ENCODE measurements at regions not wholly inside any gene's neighbourhood (a gene's known extent, or its start where the extent isn't known, plus 50 kb on each side); places are given as distances from the start of the nearest gene placed in this dataset.

DNA sequence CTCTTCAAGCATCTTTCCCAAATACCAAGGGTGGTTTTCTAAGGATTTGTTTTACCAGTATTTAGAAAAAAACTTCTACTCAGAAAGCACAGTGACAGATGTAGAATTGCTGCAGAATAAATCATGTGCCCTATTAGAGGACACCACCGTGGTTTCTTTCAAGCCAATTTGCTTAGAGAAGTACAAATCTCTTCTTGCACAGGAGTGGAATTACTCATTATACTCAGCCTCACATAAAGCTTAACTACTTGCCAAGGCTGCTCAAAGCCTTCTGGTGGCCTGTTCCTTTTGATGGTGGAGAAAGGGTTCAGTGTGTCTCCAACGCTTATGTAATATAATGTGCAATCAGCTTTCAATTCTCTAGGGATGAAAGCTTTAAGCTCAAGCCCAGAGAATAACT, 66.5 kb upstream of the CTNNA2 start:
- TF ChIP-seq, protein P1, sequence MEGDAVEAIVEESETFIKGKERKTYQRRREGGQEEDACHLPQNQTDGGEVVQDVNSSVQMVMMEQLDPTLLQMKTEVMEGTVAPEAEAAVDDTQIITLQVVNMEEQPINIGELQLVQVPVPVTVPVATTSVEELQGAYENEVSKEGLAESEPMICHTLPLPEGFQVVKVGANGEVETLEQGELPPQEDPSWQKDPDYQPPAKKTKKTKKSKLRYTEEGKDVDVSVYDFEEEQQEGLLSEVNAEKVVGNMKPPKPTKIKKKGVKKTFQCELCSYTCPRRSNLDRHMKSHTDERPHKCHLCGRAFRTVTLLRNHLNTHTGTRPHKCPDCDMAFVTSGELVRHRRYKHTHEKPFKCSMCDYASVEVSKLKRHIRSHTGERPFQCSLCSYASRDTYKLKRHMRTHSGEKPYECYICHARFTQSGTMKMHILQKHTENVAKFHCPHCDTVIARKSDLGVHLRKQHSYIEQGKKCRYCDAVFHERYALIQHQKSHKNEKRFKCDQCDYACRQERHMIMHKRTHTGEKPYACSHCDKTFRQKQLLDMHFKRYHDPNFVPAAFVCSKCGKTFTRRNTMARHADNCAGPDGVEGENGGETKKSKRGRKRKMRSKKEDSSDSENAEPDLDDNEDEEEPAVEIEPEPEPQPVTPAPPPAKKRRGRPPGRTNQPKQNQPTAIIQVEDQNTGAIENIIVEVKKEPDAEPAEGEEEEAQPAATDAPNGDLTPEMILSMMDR (conservative IDR thresholded peaks at IDR 0.05; ENCODE audit: low read length) = no peak
- H3K4me1 ChIP-seq (ENCODE audit: insufficient read depth, low read length, poor library complexity, severe bottlenecking) = no peaks in the 10 kb centered on the region

DNA sequence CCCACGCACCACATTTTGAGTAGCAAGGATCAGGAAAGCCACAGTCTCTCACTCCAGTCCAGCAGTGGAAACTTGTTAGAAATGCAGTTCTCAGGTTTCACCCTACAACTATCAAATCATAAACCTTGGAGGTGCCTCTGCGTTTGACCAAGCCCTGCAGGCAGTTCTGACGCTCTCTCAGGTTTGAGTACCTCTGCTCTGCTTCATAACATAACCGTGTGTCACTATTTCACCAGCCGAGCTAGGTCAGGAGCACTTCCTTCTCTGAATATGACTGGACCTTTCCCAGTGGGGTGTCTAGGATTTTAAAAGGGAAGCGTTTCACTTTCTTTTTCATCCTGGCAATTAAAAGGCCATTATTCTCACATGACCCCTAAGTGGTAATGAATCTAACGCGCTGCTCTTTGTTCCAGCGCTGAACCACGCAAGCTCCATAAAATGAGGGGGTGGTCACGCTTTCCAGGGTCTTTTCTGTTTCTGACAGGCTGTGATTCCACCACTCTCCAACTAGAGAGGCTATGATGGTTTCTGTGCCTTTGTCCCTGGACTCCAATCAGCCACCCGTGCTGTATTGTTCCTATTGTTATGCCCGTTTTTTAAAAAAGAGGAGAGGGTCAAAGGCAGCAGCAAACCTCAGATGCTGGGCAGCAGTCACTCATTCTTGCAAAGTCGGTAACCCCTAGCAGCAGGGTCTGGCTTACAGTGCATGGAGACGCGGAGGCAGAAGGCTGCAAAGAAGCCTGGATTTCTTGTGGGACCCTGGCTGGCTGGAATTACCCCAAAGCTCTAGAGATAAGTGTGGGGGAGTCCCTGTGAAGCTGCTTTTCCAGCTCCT, 75.2 kb upstream of the CTNNA2 start:
- no peaks in the 10 kb centered on the region for H3K36me3 ChIP-seq (ENCODE audit: insufficient read depth, low read length)
- H3K9me2 ChIP-seq (ENCODE audit: insufficient read depth, low read length) = no peaks in the 10 kb centered on the region
- no peaks in the 10 kb centered on the region for H3K4me1 ChIP-seq (ENCODE audit: insufficient read depth, low read length, poor library complexity, severe bottlenecking)
- H3K9me3 ChIP-seq (ENCODE audit: low read length) = no peaks in the 10 kb centered on the region
- TF ChIP-seq EZH2phosphoT487 (IDR thresholded peaks at IDR 0.05; ENCODE audit: borderline replicate concordance, low read depth, low read length) = no peak
- TF ChIP-seq, protein P1 (conservative IDR thresholded peaks at IDR 0.05; ENCODE audit: low read length) = no peak
- no peaks in the 10 kb centered on the region for H4K20me1 ChIP-seq (ENCODE audit: insufficient read depth, low read length)
- no peaks in the 10 kb centered on the region for H3K79me2 ChIP-seq (ENCODE audit: insufficient read depth, low read depth, low read length)
- no peak overlapping the region for H3K27ac ChIP-seq (ENCODE audit: low read depth, low read length, poor library complexity, severe bottlenecking)
- no peak overlapping the region for H3K4me2 ChIP-seq (ENCODE audit: low read length)
- no peak for DNase-seq (ENCODE audit: low spot score)
- intact Hi-C loops (cut with micrococcal nuclease; ENCODE audit: unreplicated experiment) = no loop called here
- H3K4me3 ChIP-seq (ENCODE audit: low read depth, low read length, poor library complexity, severe bottlenecking) = no peak overlapping the region
- no peak overlapping the region for H2AFZ ChIP-seq (ENCODE audit: low read length)
- no TSS peak for BruUV-seq (replicated peaks)
- ChIA-PET POLR2A (no interaction called here), CTCF (ENCODE audit: unreplicated experiment) (no interaction called here)

More for the DNA sequence above, 66.5 kb upstream of the CTNNA2 start:
- Histone ChIP-seq H3K4me3 (ENCODE audit: low read depth, low read length, poor library complexity, severe bottlenecking) (no peak overlapping the region), H2AFZ (ENCODE audit: low read length) (no peak overlapping the region), H3K36me3 (ENCODE audit: insufficient read depth, low read length) (no peaks in the 10 kb centered on the region), H4K20me1 (ENCODE audit: insufficient read depth, low read length) (no peaks in the 10 kb centered on the region), H3K9me3 (ENCODE audit: low read length) (no peaks in the 10 kb centered on the region), H3K4me2 (ENCODE audit: low read length) (no peak overlapping the region), H3K27ac (ENCODE audit: low read depth, low read length, poor library complexity, severe bottlenecking) (no peak overlapping the region), H3K9me2 (ENCODE audit: insufficient read depth, low read length) (no peaks in the 10 kb centered on the region), H3K79me2 (ENCODE audit: insufficient read depth, low read depth, low read length) (no peaks in the 10 kb centered on the region)
- POLR2A ChIA-PET = interaction anchor here (0.6 to 1.0 kb wide), 2 partner anchors 17 to 218 kb away, joined by 3 to 4 read pairs; no protein-coding TSS in a partner anchor
- no TSS peak for BruUV-seq (replicated peaks)
- CTCF ChIA-PET (ENCODE audit: unreplicated experiment) = no interaction called here
- intact Hi-C loops (cut with micrococcal nuclease; ENCODE audit: unreplicated experiment) = no loop called here
- no peak for DNase-seq (ENCODE audit: low spot score)

DNA sequence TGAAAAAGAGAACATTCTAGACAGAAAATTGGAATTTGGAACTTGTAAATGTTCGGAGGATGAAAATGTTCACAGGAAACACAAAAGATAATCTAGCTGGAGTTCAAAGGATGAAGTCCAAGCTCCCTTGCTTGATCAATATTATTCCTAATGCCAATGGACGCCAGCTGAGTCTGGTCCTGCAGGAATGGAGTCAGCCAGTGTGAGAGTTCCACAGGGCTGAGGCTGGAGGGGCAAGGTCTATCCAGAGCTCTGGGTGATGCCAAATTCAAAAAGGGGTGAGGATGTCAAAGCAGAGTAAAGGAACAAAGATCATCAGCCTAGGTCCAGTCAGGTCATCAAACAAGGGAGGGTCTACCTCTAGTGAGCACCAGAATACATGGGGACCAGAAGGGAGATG, 78.5 kb upstream of the CTNNA2 start:
- DNase-seq (ENCODE audit: low spot score) = no peak
- Histone ChIP-seq H4K20me1 (ENCODE audit: insufficient read depth, low read length) (no peaks in the 10 kb centered on the region), H3K9me3 (ENCODE audit: low read length) (no peaks in the 10 kb centered on the region), H3K4me3 (ENCODE audit: low read depth, low read length, poor library complexity, severe bottlenecking) (no peak overlapping the region), H3K9me2 (ENCODE audit: insufficient read depth, low read length) (no peaks in the 10 kb centered on the region), H3K27ac (ENCODE audit: low read depth, low read length, poor library complexity, severe bottlenecking) (no peak overlapping the region), H3K4me1 (ENCODE audit: insufficient read depth, low read length, poor library complexity, severe bottlenecking) (no peaks in the 10 kb centered on the region), H3K4me2 (ENCODE audit: low read length) (no peak overlapping the region), H3K36me3 (ENCODE audit: insufficient read depth, low read length) (no peaks in the 10 kb centered on the region), H2AFZ (ENCODE audit: low read length) (no peak overlapping the region), H3K79me2 (ENCODE audit: insufficient read depth, low read depth, low read length) (no peaks in the 10 kb centered on the region)
- ChIA-PET CTCF (ENCODE audit: unreplicated experiment) (no interaction called here), POLR2A (interaction anchor here (0.7 to 0.9 kb wide), 2 partner anchors 9 to 118 kb away, joined by 3 to 4 read pairs; no protein-coding TSS in a partner anchor)
- intact Hi-C loops (cut with micrococcal nuclease; ENCODE audit: unreplicated experiment) = no loop called here
- no peak for TF ChIP-seq EZH2phosphoT487 (IDR thresholded peaks at IDR 0.05; ENCODE audit: borderline replicate concordance, low read depth, low read length)
- TF ChIP-seq, protein P1 (conservative IDR thresholded peaks at IDR 0.05; ENCODE audit: low read length) = no peak
- BruUV-seq (replicated peaks) = no TSS peak

All from OCI-LY7 (cell line).